OCI-LY7 (cell line): ENCODE measurements at regions not wholly inside any gene's neighbourhood (a gene's known extent, or its start where the extent isn't known, plus 50 kb on each side); places are given as distances from the start of the nearest gene placed in this dataset.

Source experiments
- EZH2phosphoT487 ChIP-seq: fragments of 200-600 bp; sonication (generic); IDR thresholded peaks from 2 replicates; pipeline ENCODE4 v1.6.1; 2018; ENCODE audit warnings: low read depth, borderline replicate concordance, mild to moderate bottlenecking, mixed run types, antibody characterized with exemption, low read length, moderate library complexity, mixed read lengths
- TF ChIP-seq, protein P1 (sequence below): fragments of 200-600 bp; sonication (generic); conservative IDR thresholded peaks from 2 replicates; pipeline ENCODE4 v1.5.1; 2014; ENCODE audit warnings: mild to moderate bottlenecking, antibody characterized with exemption, low read length, moderate library complexity, mixed read lengths

DNA sequence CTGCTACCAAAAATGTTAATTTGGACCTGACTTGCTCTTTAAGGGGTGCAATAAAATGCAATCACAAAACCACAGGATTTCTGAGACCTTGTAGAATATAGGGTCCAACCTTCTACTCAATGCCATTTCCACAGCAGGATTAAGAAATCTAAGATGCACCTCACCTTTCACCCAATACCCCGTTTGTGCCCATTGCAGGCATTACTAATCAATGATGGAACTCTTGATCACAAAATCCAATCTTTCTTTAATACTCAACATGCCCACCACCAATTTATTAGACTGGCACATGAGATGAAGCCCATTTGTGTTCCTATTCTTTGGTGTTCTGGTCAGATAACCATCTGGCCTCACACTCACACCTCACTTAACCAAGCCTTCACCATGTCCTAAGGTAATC lies 117.2 kb upstream of the IGSF21 start:
- TF ChIP-seq, protein P1, sequence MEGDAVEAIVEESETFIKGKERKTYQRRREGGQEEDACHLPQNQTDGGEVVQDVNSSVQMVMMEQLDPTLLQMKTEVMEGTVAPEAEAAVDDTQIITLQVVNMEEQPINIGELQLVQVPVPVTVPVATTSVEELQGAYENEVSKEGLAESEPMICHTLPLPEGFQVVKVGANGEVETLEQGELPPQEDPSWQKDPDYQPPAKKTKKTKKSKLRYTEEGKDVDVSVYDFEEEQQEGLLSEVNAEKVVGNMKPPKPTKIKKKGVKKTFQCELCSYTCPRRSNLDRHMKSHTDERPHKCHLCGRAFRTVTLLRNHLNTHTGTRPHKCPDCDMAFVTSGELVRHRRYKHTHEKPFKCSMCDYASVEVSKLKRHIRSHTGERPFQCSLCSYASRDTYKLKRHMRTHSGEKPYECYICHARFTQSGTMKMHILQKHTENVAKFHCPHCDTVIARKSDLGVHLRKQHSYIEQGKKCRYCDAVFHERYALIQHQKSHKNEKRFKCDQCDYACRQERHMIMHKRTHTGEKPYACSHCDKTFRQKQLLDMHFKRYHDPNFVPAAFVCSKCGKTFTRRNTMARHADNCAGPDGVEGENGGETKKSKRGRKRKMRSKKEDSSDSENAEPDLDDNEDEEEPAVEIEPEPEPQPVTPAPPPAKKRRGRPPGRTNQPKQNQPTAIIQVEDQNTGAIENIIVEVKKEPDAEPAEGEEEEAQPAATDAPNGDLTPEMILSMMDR = no peak
- no peak for TF ChIP-seq EZH2phosphoT487
